ENCODE measurements at regions not wholly inside any gene's neighbourhood (a gene's known extent, or its start where the extent isn't known, plus 50 kb on each side); places are given as distances from the start of the nearest gene placed in this dataset.
A peak's percentile ranks its signal among the peaks of the same experiment; 100 is the strongest.
"Not testable (repeated sequence)": the region's sequence is repeated elsewhere in the genome, so short reads cannot be mapped to it uniquely, and the experiment has no call there.

DNA sequence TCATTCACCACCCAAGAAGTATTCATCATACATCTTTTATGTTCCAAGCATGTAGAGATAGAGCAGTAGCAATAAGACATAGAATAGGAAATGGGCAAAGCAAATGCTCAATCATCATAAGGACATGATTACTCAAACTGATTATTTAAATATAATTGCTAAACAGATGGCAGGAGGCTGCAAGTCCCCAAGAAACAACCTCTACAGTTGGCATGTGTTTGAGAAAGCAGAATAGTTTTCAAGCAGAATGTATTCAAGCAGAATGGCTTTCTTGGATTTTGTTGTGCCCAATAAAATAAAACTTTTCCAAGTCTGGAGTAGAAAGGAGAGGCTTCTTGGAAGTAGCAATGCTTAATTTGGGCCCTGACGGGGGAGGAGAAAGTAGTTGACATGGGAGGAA, 86.5 kb upstream of the SYN3 start:
- TF ChIP-seq, protein P1, sequence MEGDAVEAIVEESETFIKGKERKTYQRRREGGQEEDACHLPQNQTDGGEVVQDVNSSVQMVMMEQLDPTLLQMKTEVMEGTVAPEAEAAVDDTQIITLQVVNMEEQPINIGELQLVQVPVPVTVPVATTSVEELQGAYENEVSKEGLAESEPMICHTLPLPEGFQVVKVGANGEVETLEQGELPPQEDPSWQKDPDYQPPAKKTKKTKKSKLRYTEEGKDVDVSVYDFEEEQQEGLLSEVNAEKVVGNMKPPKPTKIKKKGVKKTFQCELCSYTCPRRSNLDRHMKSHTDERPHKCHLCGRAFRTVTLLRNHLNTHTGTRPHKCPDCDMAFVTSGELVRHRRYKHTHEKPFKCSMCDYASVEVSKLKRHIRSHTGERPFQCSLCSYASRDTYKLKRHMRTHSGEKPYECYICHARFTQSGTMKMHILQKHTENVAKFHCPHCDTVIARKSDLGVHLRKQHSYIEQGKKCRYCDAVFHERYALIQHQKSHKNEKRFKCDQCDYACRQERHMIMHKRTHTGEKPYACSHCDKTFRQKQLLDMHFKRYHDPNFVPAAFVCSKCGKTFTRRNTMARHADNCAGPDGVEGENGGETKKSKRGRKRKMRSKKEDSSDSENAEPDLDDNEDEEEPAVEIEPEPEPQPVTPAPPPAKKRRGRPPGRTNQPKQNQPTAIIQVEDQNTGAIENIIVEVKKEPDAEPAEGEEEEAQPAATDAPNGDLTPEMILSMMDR (IDR thresholded peaks at IDR 0.05; ENCODE audit: control insufficient read depth, extremely low read depth, insufficient read depth): no peak
- no peak overlapping the region for H3K4me3 ChIP-seq (ENCODE audit: low read depth, low read length)
- no peak for DNase-seq (ENCODE audit: low read depth)

DNA sequence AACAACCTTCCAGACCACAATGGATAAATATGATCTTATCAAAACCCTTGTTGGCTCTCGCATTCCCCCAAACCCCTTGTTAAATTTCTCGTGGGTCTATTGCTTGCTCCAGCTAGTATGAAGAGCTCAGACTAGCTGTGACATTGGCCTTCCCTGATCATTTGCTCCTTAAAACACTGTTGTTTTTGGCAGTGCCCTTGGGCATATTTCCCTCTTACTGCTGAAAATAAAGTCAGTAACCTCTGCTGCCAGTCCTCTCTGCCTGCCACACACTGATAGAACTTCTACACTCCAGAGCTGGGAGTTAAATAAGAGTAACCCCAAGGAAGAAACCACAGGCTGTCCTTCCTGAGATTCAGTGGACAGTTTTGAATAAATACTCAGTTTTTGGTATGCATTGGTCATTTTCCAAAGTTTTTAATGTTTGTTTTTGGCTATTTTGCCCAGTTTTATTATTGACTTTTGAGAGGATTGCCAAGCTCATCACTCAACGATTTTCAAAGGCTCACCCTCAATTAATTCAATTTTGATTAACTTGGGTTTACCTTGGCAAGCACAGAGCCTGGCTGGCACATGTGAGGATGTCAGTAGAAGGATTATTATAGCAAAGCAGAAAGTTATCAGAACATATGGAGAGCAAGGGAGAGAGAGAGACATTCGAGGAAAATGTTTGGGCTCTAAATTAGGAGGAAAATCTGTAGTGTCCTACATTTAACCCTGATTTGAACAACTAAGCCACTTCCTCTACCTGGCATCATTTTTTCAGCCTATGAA, 84.3 kb upstream of the SYN3 start:
- DNase-seq (ENCODE audit: low read depth): no peak
- H3K4me3 ChIP-seq (ENCODE audit: low read depth, low read length): no peak overlapping the region

DNA sequence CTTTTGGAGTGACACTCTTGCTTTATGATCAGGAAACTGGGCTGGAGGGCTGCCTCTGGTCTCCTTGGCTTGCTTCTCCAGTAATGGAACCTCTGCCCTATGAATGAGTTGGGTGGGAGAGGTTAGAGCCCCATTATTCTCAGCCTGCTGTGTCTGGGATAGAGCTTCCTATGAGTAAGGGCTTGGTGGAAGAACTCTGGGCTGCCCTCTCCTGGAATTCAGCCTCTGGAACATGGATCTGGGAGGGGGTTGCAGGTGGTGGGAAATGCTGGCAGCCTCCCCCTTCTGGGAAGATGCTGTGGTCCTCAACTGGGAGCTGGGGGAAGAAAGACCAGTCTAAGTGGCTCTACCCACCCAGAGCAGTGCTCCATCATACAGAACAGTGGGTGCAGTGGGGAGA, 81.8 kb upstream of the SYN3 start:
- H3K4me3 ChIP-seq (ENCODE audit: low read depth, low read length): no peak overlapping the region
- DNase-seq (ENCODE audit: low read depth): no peak
- TF ChIP-seq, protein P1 (IDR thresholded peaks at IDR 0.05; ENCODE audit: control insufficient read depth, extremely low read depth, insufficient read depth): no peak

More for the DNA sequence above, 84.3 kb upstream of the SYN3 start:
- TF ChIP-seq, protein P1 (IDR thresholded peaks at IDR 0.05; ENCODE audit: control insufficient read depth, extremely low read depth, insufficient read depth): no peak

DNA sequence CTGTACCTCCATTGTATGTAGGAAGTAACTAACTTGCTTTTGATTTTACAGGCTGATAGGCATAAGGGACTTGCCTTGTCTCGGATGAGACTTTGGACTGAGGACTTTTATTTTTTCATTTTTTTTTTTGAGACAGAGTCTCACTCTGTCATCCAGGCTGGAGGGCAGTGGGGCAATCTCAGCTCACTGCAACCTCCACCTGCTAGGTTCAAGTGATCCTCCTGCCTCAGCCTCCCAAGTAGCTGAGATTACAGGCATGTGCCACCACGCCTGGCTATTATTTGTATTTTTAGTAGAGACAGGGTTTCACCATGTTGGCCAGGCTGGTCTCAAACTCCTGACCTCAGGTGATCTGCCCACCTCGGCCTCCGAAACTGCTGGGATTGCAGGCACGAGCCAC, 80.2 kb upstream of the SYN3 start:
- DNase-seq (ENCODE audit: low read depth); H3K4me3 ChIP-seq (ENCODE audit: low read depth, low read length): not testable (repeated sequence)

DNA sequence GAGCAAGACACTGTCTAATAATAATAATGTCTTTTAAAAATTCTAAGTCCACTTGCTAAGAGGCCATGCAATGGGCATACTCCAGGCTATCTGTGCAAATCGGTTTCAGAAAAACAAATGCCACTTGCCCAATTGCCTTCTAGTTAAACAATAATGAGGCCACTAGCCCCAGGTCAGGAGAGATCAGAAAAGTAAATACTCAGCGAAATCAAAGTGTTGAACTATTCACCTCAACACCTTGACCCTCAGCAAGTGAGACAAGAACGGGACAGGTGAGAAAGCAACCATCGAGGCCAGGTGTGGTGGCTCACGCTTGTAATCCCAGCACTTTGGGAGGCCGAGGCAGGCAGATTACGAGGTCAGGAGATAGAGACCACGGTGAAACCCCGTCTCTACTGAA, 72.3 kb upstream of the SYN3 start:
- TF ChIP-seq, protein P1 (IDR thresholded peaks at IDR 0.05; ENCODE audit: control insufficient read depth, extremely low read depth, insufficient read depth): no peak
- no peak overlapping the region for H3K4me3 ChIP-seq (ENCODE audit: low read depth, low read length)
- DNase-seq (ENCODE audit: low read depth): no peak

DNA sequence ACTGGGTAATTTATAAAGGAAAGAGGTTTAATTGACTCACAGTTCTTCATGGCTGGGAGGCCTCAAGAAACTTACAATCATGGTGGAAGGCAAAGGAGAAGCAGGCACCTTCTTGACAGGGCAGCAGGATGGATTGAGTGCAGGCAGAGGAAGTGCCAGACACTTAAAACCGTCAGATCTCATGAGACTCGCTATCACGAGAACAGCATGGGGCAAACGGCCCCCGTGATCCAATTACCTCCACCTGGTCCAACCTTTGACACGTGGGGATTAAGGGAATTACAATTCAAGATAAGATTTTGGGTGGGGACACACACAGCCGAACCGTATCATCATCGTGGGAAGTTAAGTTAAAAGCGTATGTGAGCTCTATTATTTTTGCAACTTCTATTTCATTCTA, 71.4 kb upstream of the SYN3 start:
- DNase-seq (ENCODE audit: low read depth): no peak
- no peak overlapping the region for H3K4me3 ChIP-seq (ENCODE audit: low read depth, low read length)
- TF ChIP-seq, protein P1 (IDR thresholded peaks at IDR 0.05; ENCODE audit: control insufficient read depth, extremely low read depth, insufficient read depth): no peak

DNA sequence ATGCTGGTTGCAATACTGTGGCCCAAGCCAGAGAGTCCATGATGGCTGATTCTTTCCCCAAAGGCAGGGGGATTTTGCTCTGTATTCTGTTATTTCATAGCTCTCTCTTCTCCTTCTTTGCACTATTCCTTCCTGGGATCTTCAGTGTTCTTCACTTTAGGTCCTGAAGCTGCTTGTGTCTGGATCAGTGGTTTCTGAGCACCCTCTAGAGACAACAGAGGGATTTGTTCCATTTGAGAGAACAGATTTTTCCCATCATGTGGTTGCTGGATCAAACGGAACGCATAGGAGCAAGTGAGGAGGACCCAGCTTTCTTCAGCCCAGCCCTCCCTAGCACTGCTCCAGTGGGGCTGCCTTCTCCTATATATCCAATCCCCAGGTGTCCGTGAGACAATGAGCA, 68.7 kb upstream of the SYN3 start:
- DNase-seq (ENCODE audit: low read depth): peak; percentile 1
- TF ChIP-seq, protein P1 (IDR thresholded peaks at IDR 0.05; ENCODE audit: control insufficient read depth, extremely low read depth, insufficient read depth): peak; percentile 58
- H3K4me3 ChIP-seq (ENCODE audit: low read depth, low read length): no peak overlapping the region

Data from LNCaP clone FGC (cell line).